ENCODE measurements at regions not wholly inside any gene's neighbourhood (a gene's known extent, or its start where the extent isn't known, plus 50 kb on each side); places are given as distances from the start of the nearest gene placed in this dataset.

DNA sequence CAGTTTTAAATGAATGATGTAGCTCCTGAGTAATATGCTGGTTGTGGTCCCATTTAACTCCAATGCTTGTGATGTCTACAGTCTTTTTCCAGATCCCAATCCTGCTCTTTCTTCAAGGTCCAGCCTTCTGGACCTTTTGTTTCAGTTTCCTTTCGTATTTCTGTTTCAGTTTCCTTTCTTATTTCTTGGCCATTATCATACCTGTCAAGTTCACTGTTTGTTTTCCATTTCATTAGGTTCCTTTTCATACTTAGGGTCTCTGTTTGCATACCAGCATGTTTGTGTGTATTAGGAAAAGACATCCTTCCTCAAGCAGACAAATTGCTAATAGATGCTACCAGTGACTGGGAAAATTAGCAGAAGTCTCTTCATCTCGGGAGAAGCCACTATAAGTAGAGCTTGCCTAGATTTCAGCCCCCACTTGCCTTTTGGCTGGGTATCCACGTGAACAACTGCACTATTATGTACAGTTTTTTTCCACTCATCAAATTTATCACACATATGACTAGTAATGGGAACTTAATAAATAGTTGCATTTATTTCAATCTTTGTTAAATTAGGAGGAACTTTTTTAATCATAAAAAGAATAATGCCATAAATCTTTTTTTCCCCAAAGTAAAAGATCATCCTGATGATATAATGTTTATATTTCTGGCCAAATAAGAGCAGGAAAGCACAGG is 583.4 kb downstream of the BCKDHB start:
- Histone ChIP-seq H3K36me3 (ENCODE audit: control insufficient read depth, insufficient read depth, low read length) (no peaks in the 10 kb centered on the region), H3K4me3 (ENCODE audit: low read depth, low read length) (no peak overlapping the region), H3K27me3 (ENCODE audit: control insufficient read depth, insufficient read depth, low read length) (no peaks in the 10 kb centered on the region)
- DNase-seq (ENCODE audit: low read depth): no peak
- ChIA-PET POLR2A (interaction anchor here (0.6 kb wide), 1 partner anchor 51 kb away, joined by 3 read pairs; no protein-coding TSS in a partner anchor), CTCF (no interaction called here)
- TF ChIP-seq, protein P1, sequence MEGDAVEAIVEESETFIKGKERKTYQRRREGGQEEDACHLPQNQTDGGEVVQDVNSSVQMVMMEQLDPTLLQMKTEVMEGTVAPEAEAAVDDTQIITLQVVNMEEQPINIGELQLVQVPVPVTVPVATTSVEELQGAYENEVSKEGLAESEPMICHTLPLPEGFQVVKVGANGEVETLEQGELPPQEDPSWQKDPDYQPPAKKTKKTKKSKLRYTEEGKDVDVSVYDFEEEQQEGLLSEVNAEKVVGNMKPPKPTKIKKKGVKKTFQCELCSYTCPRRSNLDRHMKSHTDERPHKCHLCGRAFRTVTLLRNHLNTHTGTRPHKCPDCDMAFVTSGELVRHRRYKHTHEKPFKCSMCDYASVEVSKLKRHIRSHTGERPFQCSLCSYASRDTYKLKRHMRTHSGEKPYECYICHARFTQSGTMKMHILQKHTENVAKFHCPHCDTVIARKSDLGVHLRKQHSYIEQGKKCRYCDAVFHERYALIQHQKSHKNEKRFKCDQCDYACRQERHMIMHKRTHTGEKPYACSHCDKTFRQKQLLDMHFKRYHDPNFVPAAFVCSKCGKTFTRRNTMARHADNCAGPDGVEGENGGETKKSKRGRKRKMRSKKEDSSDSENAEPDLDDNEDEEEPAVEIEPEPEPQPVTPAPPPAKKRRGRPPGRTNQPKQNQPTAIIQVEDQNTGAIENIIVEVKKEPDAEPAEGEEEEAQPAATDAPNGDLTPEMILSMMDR (IDR thresholded peaks at IDR 0.05; ENCODE audit: insufficient read depth, low read depth, low read length): no peak

DNA sequence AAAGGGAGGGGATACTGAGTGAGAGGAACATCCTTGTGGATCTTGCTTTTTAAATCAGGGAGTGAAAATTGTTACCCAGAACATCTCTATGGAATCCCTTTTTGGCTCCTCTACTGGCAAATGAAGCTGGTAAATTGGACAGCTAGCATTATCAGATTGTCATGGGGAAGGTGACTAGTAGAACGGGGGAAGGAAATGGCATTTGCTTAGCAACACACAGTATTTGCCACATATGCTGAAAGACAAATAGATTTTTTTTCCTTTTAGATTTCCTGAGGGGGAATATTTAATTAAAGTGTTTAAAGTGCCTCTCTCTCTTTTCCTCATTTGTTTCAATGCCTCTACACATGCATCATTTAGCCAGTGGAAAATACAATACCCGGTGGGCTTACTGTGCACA is 573.5 kb downstream of the BCKDHB start:
- H3K4me3 ChIP-seq (ENCODE audit: low read depth, low read length): no peak overlapping the region
- ChIA-PET POLR2A (interaction anchor here (0.6 kb wide), 1 partner anchor 10 kb away, joined by 3 read pairs; no protein-coding TSS in a partner anchor), CTCF (interaction anchor here (1.1 kb wide), 1 partner anchor 255 kb away, joined by 3 read pairs; no protein-coding TSS in a partner anchor)
- H3K27me3 ChIP-seq (ENCODE audit: control insufficient read depth, insufficient read depth, low read length): no peaks in the 10 kb centered on the region
- H3K36me3 ChIP-seq (ENCODE audit: control insufficient read depth, insufficient read depth, low read length): no peaks in the 10 kb centered on the region
- DNase-seq (ENCODE audit: low read depth): no peak
- TF ChIP-seq, protein P1 (IDR thresholded peaks at IDR 0.05; ENCODE audit: insufficient read depth, low read depth, low read length): no peak

DNA sequence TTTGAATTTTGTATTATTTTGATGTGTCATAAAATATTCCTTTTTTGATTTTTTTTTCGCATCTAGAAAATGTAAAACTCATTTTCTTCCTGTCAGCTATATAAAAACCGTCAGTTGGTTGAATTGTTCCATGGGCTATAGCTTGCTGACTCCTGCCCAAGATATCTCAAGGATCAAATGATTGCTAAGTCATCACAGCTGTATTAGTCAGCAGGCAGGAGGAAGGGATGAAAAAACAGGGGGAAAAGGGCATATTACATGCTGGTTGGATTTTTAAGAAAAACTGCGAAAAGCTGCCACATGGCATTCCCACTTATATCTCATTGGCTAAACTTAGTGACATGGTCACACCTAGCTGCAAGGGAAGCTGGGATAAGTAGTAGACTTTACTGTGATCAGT is 569.9 kb downstream of the BCKDHB start:
- TF ChIP-seq, protein P1 (IDR thresholded peaks at IDR 0.05; ENCODE audit: insufficient read depth, low read depth, low read length): no peak
- no peaks in the 10 kb centered on the region for H3K27me3 ChIP-seq (ENCODE audit: control insufficient read depth, insufficient read depth, low read length)
- POLR2A ChIA-PET: no interaction called here
- no peaks in the 10 kb centered on the region for H3K36me3 ChIP-seq (ENCODE audit: control insufficient read depth, insufficient read depth, low read length)
- no peak overlapping the region for H3K4me3 ChIP-seq (ENCODE audit: low read depth, low read length)
- CTCF ChIA-PET: interaction anchor here (0.7 kb wide), 1 partner anchor 13 kb away, joined by 3 read pairs; no protein-coding TSS in a partner anchor
- no peak for DNase-seq (ENCODE audit: low read depth)

DNA sequence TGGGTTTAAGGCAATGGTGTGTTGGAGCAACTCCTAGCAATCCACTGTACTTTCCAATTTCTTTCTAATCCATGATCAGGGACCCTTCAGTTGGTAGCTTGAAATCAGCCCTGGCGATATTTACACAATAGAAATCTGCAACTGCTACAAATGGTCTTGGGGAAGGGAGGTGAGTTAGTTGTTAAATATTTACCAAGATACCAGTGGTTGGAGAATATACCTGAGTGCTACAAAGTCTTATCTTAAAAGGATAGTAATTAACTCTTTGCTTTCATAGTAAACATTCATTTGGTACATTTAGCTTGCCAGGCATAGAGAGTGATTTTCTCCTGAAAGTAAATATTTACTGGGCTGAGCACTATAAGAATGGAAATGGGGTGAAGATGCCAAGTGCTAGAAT is 568.2 kb downstream of the BCKDHB start:
- Histone ChIP-seq H3K27me3 (ENCODE audit: control insufficient read depth, insufficient read depth, low read length) (no peaks in the 10 kb centered on the region), H3K4me3 (ENCODE audit: low read depth, low read length) (no peak overlapping the region), H3K36me3 (ENCODE audit: control insufficient read depth, insufficient read depth, low read length) (no peaks in the 10 kb centered on the region)
- no peak for DNase-seq (ENCODE audit: low read depth)
- POLR2A ChIA-PET: no interaction called here
- TF ChIP-seq, protein P1 (IDR thresholded peaks at IDR 0.05; ENCODE audit: insufficient read depth, low read depth, low read length): no peak
- CTCF ChIA-PET: interaction anchor here (0.6 kb wide), 2 partner anchors 31 to 377 kb away, joined by 3 read pairs; no protein-coding TSS in a partner anchor

DNA sequence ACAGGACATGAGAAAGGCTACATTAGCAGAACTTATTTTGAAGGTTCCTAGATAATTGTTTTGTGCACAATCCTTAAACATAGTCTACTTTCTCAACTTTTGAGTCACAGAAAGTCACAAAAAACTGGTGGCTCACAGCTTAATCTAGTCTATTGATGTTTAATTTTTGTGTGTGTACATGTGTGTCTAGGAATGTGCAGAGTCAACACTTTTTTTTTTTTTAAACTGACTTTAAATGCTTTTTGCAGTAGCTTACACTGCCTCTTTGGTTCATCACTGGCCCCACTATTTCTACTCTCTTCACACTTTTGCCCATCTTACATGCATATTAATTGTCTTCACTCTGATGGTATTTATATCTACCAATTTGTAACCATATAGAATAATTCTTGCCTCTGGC is 566.9 kb downstream of the BCKDHB start:
- no peak for DNase-seq (ENCODE audit: low read depth)
- no peak overlapping the region for H3K4me3 ChIP-seq (ENCODE audit: low read depth, low read length)
- TF ChIP-seq, protein P1 (IDR thresholded peaks at IDR 0.05; ENCODE audit: insufficient read depth, low read depth, low read length): no peak
- ChIA-PET POLR2A (no interaction called here), CTCF (interaction anchor here (0.6 kb wide), 1 partner anchor 84 kb away, joined by 3 read pairs; no protein-coding TSS in a partner anchor)
- no peaks in the 10 kb centered on the region for H3K36me3 ChIP-seq (ENCODE audit: control insufficient read depth, insufficient read depth, low read length)
- H3K27me3 ChIP-seq (ENCODE audit: control insufficient read depth, insufficient read depth, low read length): no peaks in the 10 kb centered on the region
